ENCODE measurements at regions not wholly inside any gene's neighbourhood (a gene's known extent, or its start where the extent isn't known, plus 50 kb on each side); places are given as distances from the start of the nearest gene placed in this dataset.

GRCh38 chr6:91303326-91303725 lies 716.5 kb upstream of the MAP3K7 start:
- DNase-seq (ENCODE audit: extremely low spot score, unreplicated experiment), result no peak
- peaks cover 55% of the 10 kb centered on the region for H3K4me1 Mint-ChIP-seq (ENCODE audit: unreplicated experiment)
- no peak overlapping the region for H3K4me3 Mint-ChIP-seq (ENCODE audit: unreplicated experiment)
- H3K27me3 Mint-ChIP-seq (ENCODE audit: unreplicated experiment), result no peaks in the 10 kb centered on the region
- TF ChIP-seq CTCF (IDR thresholded peaks at IDR 0.05), result no peak
- no peak overlapping the region for H3K27ac Mint-ChIP-seq (ENCODE audit: unreplicated experiment)
- H3K36me3 Mint-ChIP-seq (ENCODE audit: unreplicated experiment), result peaks cover under 1% of the 10 kb centered on the region
- H3K9me3 Mint-ChIP-seq (ENCODE audit: unreplicated experiment), result peaks cover 1% of the 10 kb centered on the region

- H3K9me3 Mint-ChIP-seq (ENCODE audit: unreplicated experiment), result no peaks in the 10 kb centered on the region
- no peak for TF ChIP-seq CTCF (IDR thresholded peaks at IDR 0.05)
- H3K27me3 Mint-ChIP-seq (ENCODE audit: unreplicated experiment), result no peaks in the 10 kb centered on the region
- peaks cover 53% of the 10 kb centered on the region for H3K4me1 Mint-ChIP-seq (ENCODE audit: unreplicated experiment)
- H3K4me3 Mint-ChIP-seq (ENCODE audit: unreplicated experiment), result no peak overlapping the region
- H3K36me3 Mint-ChIP-seq (ENCODE audit: unreplicated experiment), result peaks cover 10% of the 10 kb centered on the region
- peak overlapping the region; percentile 96 for H3K27ac Mint-ChIP-seq (ENCODE audit: unreplicated experiment)
- peak; percentile 89 for DNase-seq (ENCODE audit: extremely low spot score, unreplicated experiment)
Observed at GRCh38 chr6:91299544-91300491, 712.9 kb upstream of the MAP3K7 start.

- DNase-seq (ENCODE audit: extremely low spot score, unreplicated experiment), result no peak
- H3K9me3 Mint-ChIP-seq (ENCODE audit: unreplicated experiment), result no peaks in the 10 kb centered on the region
- peaks cover 10% of the 10 kb centered on the region for H3K36me3 Mint-ChIP-seq (ENCODE audit: unreplicated experiment)
- TF ChIP-seq CTCF (IDR thresholded peaks at IDR 0.05), result no peak
- H3K4me1 Mint-ChIP-seq (ENCODE audit: unreplicated experiment), result peaks cover 50% of the 10 kb centered on the region
- no peak overlapping the region for H3K4me3 Mint-ChIP-seq (ENCODE audit: unreplicated experiment)
- H3K27me3 Mint-ChIP-seq (ENCODE audit: unreplicated experiment), result no peaks in the 10 kb centered on the region
- H3K27ac Mint-ChIP-seq (ENCODE audit: unreplicated experiment), result peak overlapping the region; percentile 96
Observed at GRCh38 chr6:91298543-91299145, 711.8 kb upstream of the MAP3K7 start.

GRCh38 chr6:91293395-91293794 lies 706.5 kb upstream of the MAP3K7 start:
- no peaks in the 10 kb centered on the region for H3K9me3 Mint-ChIP-seq (ENCODE audit: unreplicated experiment)
- peak overlapping the region; percentile 77 for H3K27ac Mint-ChIP-seq (ENCODE audit: unreplicated experiment)
- no peaks in the 10 kb centered on the region for H3K27me3 Mint-ChIP-seq (ENCODE audit: unreplicated experiment)
- H3K4me1 Mint-ChIP-seq (ENCODE audit: unreplicated experiment), result peaks cover 28% of the 10 kb centered on the region
- TF ChIP-seq CTCF (IDR thresholded peaks at IDR 0.05), result no peak
- no peak overlapping the region for H3K4me3 Mint-ChIP-seq (ENCODE audit: unreplicated experiment)
- DNase-seq (ENCODE audit: extremely low spot score, unreplicated experiment), result no peak
- peaks cover 10% of the 10 kb centered on the region for H3K36me3 Mint-ChIP-seq (ENCODE audit: unreplicated experiment)

- Mint-ChIP-seq H3K27ac (ENCODE audit: unreplicated experiment) (no peak overlapping the region), H3K4me3 (ENCODE audit: unreplicated experiment) (no peak overlapping the region), H3K36me3 (ENCODE audit: unreplicated experiment) (peaks cover 3% of the 10 kb centered on the region), H3K9me3 (ENCODE audit: unreplicated experiment) (peaks cover 4% of the 10 kb centered on the region), H3K27me3 (ENCODE audit: unreplicated experiment) (no peaks in the 10 kb centered on the region), H3K4me1 (ENCODE audit: unreplicated experiment) (peaks cover 23% of the 10 kb centered on the region)
- no peak for DNase-seq (ENCODE audit: extremely low spot score, unreplicated experiment)
- TF ChIP-seq CTCF (IDR thresholded peaks at IDR 0.05), result no peak
Observed at GRCh38 chr6:91291071-91291470, 704.2 kb upstream of the MAP3K7 start.

Measured in osteocyte (in vitro differentiated cells).